ENCODE measurements at regions not wholly inside any gene's neighbourhood (a gene's known extent, or its start where the extent isn't known, plus 50 kb on each side); places are given as distances from the start of the nearest gene placed in this dataset.
"Not testable (repeated sequence)": the region's sequence is repeated elsewhere in the genome, so short reads cannot be mapped to it uniquely, and the experiment has no call there.

DNA sequence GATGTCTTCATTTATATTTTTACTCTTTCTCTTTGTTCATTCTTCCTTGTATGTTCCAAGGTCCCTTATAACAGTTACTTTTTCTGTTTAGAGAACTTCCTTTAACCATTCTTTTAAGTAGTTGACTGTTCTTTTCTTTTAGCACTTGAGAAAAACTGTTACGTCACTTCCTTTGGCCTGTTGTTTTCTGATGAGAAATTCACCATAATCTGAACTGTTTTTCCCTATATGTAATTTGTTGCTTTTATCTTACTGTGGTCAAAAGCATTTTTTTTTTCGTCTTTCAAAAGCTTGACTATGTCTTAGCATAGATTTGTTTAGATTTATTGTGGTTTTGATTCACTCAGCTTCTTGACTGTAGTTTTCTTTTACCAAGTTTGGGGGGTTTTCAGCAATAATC is 1660.3 kb upstream of the PCDH10 start:
- DNase-seq (ENCODE audit: low read depth): no peak

DNA sequence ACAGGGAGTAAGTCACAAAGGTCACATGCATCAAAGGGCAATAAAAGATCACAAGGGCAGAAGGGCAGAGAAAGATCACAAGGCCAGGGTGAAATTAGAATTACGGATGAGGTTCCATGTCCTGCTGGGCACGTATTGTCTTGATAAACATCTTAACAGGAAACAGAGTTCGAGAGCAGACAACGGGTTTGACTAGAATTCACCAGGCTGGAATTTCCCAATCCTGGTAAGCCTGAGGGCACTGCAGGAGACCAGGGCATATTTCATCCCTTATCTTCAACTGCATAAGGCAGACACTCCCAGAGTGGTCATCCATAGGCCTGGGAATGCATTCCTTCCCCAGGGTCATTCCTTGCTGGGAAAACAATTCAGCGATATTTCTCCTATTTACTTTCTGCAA is 1652.9 kb upstream of the PCDH10 start:
- not testable (repeated sequence) for DNase-seq (ENCODE audit: low read depth)

DNA sequence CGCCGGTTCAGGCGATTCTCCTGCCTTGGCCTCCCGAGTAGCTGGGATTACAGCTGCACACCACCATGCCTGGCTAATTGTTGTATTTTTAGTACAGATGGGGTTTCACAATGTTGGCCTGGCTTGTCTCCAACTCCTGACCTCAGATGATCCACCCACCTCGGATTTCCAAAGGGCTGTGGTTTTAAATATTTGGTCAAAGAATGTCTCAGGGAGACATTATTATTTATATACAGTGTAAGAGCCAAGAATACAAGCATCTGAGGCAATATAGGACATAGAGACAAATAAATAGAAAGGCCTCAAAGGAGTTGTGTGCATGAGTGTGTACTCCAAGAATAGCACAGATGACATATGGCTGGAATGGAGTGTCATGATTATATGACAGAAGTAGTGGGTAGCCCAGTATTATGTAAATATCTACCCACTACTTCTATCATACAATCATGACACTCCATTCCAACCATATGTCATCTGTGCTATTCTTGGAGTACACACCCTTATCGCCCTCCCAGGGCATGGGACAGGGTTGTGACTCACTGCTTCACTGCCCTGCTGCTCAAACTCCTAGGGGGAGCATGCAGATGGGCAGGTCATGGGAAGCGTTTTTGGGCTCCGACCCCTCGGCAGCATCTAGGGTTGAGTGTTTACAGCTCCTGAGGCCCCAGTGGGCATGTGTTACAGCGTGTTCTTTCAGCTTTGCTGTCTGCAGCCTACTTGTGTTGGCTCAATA is 1649.8 kb upstream of the PCDH10 start:
- DNase-seq (ENCODE audit: low read depth): no peak

DNA sequence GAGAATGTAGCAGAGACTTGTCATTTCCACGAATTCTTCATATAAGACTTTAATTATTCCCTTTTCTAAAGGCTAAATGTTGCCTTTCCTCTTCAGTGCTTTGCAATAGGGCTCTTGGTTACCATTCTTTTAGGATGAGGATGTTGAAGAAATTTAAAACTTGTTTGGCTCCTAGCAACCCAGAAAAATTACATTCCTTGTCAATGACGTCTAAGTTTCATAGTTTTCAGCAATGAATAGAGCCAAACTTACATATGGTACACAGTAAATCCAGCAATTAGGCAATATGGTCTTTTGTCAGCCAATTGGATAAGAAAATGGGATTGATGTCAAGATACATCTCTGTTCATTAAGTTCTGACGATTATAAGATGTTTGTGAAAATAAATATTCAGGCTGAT is 1639.6 kb upstream of the PCDH10 start:
- no peak for DNase-seq (ENCODE audit: low read depth)

DNA sequence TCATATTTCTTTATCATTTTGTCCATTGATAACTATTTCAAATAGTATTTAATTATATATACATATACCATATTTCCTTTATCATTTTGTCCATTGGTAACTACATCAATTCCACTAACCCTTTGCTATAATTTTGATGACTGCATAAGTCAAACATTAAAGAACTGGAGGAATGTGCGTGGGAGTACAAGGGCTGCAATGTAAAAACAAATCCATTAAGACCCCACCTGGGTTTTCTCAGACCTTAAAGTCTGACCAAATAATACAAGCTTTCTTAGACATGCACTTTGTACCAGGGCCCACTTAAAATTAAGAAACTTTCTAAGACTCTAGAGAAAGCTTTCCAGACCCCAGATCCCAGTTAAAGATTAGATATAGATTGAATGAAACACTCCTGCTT is 1622.4 kb upstream of the PCDH10 start:
- DNase-seq (ENCODE audit: low read depth): no peak

DNA sequence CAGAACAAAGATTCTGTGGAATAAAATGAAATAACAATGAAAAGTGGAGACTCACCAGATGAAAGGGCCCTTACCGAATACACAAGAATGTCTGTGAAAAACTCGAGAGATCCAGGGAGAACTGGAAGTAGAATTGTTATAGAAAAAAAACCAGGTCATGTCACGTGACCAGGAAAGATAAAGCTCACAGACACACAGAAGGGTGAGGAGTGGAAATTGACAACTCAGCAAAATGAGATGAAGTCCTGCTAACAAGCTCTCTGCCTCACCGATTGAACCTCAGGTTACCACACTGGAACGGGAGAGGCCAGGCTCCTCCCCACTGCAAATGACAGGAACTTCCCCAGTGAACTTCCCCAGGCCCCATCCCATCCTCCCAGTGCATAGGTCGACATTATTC is 1618.0 kb upstream of the PCDH10 start:
- DNase-seq (ENCODE audit: low read depth): no peak

DNA sequence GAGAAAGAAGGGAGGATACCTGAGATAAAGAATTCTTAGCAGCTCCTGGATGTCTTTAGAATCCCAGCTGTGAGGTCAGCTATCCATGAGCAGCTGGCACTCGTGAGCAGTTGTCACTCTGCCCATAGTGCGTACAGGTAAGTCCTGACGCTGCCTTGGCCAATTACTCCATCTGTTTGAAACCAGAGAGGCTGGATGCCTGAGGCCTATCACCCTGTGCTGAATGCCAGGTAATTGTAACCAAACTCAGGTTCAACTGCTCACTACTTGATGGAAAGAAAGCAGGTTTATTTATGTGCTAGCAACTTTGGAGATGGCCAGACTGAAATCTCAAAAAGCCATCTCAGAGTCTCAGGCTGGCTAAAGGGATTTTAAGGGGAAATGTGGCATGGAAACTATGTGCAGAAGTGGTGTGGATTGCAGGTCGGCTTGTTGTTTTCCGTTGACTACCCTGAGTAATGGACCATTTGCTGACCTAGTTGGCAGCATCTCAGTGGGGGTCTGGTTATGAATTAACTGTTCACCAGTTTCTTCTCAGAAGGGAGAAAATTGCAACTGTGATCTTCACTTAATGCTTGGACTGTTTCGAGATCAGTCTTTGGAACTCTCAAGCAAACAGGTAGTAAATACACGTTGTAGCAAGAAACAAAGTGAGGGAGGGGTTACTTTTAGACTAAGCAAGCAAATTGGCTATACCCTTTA is 1614.0 kb upstream of the PCDH10 start:
- no peak for DNase-seq (ENCODE audit: low read depth)

DNA sequence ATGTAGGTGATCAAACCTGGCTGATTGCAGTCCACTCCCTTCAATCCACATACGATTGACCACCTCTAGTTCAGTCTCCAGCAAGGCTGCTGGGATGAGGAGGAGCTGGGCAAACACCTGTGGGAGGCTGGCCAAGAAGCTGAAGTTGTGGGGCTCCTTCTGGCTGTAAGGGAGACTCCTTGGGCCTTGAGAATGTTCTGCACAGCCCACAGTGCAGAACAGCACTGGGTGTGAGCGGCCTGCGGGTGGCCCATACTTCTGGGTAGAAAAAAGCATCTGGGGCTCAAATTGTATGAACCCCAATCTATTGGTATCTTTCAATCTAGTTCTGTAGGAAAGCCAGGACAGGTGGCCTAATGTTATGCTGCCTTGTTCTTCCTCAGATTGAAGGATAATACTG is 1608.8 kb upstream of the PCDH10 start:
- DNase-seq (ENCODE audit: low read depth): no peak

DNA sequence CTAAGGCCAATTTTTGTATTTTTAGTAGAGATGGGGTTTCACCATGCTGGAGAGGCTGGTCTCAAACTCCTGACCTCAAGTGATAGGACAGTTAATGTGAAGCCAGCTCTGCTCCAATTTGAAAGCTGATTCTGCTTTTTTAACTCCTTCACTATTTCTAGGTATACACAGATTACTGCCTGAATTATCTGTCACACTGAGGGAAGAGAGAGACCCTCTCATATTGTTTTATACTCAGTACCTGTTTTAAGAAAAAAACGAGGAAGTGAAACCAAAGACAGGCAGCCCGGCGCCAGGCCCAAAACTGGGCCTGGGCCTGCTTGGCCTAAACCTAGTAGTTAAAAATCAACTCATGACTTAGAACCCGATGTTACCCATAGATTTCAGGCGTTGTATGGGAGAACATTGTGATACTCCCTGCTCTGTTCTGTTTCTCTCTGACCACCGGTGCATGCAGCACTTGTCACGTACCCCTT is 1601.5 kb upstream of the PCDH10 start:
- DNase-seq (ENCODE audit: low read depth): no peak

DNA sequence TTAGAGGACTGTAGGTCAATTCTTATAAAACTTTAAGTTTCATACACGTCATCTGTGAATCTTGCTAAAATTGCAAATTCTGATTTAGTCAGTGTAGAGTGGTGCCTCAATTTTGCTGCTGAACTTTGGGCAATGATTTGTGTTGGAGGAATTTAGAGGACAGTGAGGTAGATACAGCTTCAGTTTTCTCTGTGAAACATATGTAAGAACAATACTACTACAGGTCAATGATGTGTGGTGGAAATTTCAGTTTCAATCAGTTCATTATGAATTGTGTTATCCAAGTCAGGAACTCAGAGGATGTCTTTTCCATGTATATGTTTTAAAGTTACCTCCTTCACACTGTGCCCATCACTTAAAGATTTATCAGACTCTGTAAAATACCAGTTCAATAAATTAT is 1597.8 kb upstream of the PCDH10 start:
- DNase-seq (ENCODE audit: low read depth): no peak

DNA sequence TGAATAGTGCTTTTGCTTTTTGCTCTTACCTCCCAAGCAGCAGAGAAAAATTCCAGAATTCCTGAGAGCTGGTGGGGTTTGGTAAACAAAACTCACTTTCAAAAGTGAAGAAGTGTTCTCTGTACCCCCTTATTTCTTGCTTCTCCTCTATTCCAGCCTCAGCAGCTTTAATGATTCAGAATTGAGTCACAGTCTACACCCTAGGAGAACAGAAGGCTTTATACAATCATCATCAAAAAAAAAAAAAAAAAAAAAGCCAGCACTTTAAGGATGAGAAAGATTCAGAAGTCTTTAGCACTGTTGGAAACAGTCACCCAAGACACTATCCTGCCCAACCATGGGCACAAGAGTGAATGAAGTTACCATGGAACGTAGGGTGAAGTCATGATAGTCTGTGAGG is 1583.1 kb upstream of the PCDH10 start:
- no peak for DNase-seq (ENCODE audit: low read depth)

DNA sequence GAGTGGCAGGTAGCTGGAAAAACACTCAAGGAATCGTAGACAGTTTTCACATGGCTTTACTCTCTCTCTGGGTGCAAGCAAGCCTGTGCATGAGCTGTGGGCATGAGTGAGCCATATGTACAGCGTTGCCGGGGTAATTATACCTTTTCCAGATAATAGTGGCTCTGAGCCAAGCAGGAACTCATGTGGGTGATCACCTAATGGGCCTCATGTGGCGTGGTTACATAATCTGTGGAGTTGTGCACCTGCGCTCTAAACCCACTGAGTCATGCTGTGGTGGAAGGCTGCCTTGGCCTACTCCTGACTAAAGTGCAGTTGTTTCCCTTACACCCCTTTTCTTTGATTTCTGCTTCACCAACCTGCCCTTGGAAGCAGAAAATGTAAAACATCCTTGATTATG is 1564.5 kb upstream of the PCDH10 start:
- no peak for DNase-seq (ENCODE audit: low read depth)

DNA sequence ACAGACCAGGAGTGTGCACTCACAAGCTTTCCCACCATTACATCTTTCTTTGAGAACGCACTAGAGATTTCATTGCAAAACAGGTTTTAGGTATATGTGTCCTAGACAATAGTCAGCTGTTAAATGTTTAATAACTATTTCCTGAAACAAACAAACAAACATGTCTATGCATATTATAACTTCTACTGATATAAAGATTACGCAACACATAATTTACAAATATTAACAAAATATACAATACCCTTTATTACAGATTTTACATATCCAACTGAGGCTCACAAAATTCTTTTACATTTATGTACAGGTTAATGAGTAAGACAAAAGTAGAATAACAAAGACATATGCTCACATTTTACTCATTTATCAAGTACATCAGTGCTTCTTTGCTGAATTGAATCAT is 1554.0 kb upstream of the PCDH10 start:
- DNase-seq (ENCODE audit: low read depth): no peak

DNA sequence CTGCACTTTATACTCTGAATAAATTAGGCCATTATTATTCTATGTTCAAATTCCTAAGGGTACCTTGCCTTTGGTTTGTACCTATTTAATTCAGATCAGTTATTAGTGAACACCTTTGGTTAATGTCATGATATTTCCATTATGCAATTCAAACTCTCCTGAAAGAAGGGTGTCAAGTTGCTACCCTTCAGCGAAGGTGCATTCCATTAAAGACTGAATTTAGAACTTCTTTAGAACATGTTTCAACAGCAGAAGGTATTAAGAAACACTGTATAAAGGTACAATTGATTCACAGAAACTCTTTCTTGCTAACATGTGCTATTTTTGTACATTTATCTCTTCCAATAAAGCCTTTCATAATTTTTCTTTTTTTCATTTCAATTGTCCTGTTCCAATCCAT is 1545.4 kb upstream of the PCDH10 start:
- no peak for DNase-seq (ENCODE audit: low read depth)

DNA sequence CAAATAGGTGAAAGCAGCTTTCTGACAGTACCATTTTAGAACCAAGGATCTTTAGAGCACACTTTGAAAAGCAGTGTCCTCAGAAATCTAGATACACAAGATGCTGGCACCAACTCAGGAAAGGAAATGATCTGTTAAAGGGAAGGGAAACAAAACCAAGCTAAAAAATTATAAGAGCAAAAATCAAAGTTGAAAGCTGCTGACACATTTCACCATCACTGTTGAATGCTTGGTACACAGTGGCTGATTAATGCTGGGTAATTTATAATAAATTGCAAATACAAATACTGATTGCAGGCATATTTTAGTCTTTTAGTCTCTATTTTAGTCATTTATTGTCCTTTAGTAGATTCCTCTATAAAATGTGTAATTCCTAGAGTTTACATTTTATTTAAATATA is 1540.1 kb upstream of the PCDH10 start:
- no peak for DNase-seq (ENCODE audit: low read depth)

DNA sequence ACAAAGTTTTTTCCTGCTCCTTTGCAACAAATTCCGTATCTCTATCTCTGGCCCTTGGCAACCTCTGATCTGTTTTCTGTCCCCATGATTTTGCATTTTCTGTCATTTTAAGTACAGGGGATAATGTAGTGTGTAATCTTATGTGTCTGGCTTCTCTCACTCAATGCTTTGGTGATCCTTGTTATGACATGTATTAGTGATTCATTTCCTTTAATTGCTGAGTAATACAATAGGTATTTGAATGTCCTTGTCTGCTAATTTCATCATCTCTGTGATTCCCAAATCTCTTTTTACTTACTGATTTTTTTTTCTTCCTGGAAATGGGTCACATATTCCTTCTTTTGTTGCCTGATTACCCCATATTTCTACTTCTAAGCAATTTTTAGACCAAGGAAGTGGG is 1538.6 kb upstream of the PCDH10 start:
- DNase-seq (ENCODE audit: low read depth): not testable (repeated sequence)

DNA sequence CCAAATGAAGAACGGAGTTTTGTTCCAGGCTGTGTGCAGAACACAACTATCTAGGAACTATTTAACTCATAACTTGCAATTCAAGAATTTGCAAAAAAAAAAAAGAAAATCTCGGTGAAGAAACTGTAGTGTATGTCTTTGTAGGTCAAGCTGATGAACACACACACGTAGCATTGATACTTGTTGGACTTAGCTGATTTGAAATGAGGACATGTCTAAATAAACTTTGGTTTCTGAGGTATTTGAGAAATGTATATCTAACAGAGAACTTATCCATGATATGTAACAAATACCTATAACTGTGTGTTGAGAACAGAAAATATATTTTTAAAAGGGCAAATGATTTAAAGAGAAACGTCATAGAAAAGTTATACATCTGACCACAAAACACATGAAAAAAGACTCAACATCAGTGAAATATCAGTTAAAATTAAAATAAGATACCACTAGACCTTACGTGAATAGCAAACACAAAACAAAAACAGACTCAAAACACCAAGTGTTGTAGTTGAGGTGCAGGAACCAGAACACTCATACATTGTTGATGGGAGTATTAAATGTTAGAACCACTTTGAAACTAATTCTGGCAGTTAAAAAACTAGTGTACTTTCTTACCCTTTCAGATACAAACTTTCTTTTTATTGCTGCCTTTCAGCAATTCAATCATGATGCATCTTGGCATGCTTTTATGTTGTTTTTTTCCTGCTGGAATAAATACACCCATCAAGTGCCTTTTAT is 1535.8 kb upstream of the PCDH10 start:
- DNase-seq (ENCODE audit: low read depth): no peak

DNA sequence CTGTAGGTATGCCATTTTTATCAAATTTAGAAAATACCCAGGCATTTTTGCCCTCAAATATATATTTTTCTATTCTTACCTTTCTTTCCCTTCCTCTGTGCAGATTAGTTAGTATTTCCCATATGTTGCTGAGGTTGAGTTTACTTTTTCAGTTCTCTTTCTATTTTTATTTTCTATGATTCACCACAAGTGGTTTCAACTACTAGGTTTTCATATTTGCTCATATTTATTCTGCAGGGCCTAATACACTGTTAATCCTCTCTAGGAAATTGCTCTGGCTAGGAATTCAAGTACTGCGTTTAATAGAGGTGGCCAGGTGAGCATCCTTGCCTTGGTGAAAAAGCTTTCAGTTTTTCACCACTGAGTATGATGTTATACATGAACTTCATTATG is 1535.3 kb upstream of the PCDH10 start:
- no peak for DNase-seq (ENCODE audit: low read depth)

DNA sequence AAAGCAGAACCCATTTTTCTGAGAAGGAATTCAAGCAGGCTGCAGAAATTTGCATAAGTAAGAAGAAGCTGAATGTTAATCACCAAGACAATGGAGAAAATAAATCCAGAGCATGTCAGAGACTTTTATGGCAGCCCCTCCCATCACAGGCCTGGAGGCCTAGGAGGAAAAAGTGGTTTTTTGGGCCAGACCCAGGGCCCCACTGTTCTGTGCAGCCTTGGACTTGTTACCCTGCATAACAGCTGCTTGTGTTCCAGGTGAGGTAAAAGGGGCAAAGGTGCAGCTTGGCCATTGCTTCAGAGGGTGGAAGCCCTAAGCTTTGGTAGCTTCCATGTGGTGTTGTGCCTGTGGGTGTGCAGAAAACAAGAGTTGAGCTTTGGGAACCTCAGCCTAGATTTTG is 1516.2 kb upstream of the PCDH10 start:
- DNase-seq (ENCODE audit: low read depth): no peak

DNA sequence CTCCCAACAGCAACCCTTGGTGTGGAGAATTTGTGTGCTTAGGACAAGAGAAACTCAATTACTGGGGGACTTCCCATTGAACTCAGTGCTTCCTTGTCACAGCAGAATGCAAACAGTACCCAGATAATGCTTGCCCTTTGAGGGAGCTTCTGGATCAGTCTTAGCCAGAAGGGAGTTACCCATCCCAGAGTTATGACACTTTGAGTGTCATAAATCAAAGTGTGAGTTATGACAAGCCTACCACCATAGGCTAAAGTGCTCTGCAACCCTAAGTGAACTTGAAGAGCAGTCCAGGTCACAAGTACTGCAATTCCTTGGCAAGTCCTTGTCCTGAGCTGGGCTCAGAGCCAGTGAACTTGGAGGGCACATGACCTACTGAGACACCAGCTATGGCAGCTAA is 1513.9 kb upstream of the PCDH10 start:
- DNase-seq (ENCODE audit: low read depth): no peak

DNA sequence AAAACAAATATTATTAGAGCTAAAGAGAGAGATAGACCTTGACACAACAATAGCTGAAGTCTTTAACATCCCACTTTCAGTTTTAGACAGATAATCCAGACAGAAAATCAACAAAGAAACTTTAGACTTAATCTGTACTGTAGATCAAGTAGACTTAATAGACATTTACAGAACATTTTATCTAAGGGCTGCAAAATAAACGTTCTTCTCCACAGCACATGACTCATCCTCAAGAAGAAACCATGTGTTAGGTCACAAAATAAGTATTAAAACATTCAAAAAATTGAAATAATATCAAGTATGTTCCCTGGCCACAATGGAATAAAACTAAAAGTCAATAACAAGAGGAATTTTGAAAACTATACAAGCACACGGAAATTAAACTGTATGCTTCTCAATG is 1510.3 kb upstream of the PCDH10 start:
- DNase-seq (ENCODE audit: low read depth): no peak

DNA sequence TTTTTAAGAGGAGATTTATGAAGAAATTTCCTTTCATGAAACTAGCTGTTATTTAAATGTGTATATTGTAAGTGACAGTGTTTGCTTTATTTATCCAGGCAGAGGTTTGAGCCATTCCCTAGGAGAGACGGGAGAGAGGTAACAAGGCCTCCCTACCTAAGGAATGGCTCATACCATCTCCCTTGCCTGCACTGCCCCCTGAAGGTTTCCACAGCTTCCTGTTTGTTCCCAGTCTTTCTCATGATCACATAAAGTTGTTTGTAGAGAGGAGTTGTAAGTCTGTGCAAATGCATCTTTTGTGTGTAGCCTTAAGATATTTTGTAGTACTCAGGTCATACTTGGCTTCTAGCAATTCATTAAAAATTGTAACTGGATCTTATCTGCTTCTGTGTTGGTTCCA is 1504.5 kb upstream of the PCDH10 start:
- no peak for DNase-seq (ENCODE audit: low read depth)

DNA sequence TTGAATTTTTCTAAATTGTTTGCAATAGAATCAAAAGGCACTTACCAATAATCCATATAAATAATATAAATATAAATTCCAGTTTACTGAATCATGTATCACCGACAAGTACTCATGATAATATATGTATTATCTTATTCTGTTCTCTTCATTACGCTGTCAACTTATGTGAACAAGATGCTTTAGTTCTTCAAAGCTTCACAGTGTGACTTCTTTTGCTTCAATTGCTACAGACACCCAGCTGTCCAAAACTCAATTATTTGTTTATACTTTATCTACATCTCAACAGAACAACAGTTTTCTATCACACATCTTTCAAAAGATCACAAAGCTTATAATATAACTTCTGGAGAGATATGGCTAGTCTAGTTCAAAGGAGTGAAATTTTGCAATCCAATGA is 1499.9 kb upstream of the PCDH10 start:
- no peak for DNase-seq (ENCODE audit: low read depth)

Data from T-helper 22 cell (primary cell).